GM18517 (cell line): ENCODE measurements at regions not wholly inside any gene's neighbourhood (a gene's known extent, or its start where the extent isn't known, plus 50 kb on each side); places are given as distances from the start of the nearest gene placed in this dataset.
"Not testable (repeated sequence)": the region's sequence is repeated elsewhere in the genome, so short reads cannot be mapped to it uniquely, and the experiment has no call there.

Source experiments
- ATAC-seq: cut with Tn5 transposase; IDR thresholded peaks from one replicate; pipeline ENCODE4 v1.9.1; 2021; ENCODE audit warnings: mild to moderate bottlenecking, moderate library complexity; ENCODE audit not compliant: unreplicated experiment

DNA sequence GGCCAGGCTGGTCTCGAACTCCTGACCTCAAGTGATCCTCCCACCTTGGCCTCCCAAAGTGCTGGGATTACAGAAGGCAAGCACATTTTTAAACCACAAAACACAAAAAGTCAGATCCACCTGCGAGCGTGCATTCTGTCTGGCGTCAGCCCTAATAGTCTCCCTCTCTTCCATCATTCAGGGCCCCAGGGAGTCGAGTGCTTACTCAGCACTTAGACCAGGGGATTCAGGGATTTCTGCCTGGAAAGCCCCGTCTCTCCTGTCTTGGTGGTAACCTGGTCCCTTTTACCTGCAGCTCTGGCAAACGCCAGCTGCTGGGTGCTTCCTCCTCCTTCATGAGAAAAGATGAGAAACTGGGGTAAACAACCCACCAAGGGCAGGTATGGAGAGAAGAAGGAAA is 443.1 kb downstream of the SOX9 start:
- no peak for ATAC-seq

GRCh38 chr17:72565006-72565405 is 444.2 kb downstream of the SOX9 start:
- ATAC-seq = no peak

GRCh38 chr17:72565758-72566157 is 444.9 kb downstream of the SOX9 start:
- ATAC-seq = no peak

DNA sequence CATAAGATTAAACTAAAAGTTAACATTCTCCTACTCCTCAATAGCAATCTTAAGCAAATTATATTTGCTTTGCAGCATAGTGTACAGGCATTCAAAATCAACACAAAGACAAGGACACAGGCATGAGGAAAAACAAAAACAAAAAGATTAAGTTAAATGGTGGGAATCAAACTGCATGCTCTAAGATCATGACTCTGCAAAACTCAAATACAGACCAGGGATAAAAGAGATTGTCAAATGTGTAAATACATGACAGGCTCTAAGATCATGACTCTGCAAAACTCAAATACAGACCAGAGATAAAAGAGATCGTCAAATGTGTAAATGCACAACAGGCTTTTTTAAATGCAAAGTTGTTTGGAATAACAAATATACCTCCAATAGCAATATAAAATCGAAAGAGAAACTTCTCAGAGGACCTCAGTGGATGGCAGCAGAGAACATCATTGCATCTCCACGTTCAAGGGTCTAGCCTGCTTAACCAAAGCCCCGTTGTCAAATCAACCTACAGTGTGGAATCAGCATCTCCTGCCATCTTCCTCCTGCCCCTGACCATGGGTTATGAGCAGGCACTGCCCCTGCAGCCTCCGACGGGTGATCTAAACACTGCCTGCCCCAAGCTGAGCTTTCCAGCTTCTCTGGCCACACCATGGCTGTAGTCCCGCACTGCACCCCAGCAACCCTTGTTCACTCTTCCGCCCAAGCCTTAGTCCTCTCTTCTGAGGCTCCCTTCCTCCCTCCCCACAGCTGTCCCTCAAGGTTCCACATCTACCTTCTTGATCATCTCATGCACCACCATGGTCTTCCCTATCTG is 446.1 kb downstream of the SOX9 start:
- ATAC-seq = no peak

- ATAC-seq = no peak
Measured at GRCh38 chr17:72567774-72568173, 447.0 kb downstream of the SOX9 start.

- no peak for ATAC-seq
Measured at GRCh38 chr17:72569148-72569946, 448.5 kb downstream of the SOX9 start.

DNA sequence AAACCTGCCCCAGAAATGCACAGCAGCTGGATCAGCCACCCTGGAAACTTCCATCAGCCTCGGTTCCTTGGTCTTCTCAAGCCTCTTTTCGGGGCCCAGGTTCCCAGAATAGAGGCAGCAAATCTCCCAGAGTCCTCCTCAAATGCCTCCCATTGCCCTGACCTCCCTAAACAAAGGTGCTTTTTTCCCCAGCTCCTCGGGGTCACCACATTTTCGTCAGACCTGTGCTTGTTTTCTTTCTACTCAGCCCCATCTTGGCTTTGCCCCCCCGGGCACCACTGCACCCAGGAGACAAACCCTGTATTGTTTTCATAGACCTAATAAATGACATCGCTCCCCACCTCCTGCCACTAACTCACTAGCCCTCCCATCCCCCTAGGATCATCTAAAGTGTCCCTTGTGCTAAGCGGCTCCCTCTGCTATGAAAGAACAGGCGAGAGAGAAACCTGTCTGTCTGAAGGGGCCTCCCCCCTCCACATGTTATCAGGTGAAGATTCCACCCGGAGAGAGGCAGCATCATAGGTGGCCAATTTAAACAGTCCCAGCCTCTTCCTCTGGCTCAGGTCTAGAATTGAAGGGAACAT is 451.1 kb downstream of the SOX9 start:
- ATAC-seq = no peak

GRCh38 chr17:72572604-72573491 is 452.0 kb downstream of the SOX9 start:
- no peak for ATAC-seq

DNA sequence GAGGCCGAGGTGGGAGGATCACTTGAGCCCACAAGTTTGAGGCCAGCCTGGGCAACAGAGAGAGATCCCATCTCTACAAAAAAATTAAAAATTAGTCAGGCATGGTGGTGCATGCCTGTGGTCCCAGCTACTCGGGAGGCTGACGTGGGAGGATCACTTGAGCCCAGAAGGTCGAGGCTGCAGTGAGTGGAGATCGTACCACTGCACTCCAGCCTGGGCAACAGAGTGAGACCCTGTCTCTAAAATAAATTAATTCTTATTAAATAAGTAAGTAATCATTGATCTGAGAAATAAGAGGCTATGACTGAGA is 452.6 kb downstream of the SOX9 start:
- ATAC-seq = not testable (repeated sequence)

DNA sequence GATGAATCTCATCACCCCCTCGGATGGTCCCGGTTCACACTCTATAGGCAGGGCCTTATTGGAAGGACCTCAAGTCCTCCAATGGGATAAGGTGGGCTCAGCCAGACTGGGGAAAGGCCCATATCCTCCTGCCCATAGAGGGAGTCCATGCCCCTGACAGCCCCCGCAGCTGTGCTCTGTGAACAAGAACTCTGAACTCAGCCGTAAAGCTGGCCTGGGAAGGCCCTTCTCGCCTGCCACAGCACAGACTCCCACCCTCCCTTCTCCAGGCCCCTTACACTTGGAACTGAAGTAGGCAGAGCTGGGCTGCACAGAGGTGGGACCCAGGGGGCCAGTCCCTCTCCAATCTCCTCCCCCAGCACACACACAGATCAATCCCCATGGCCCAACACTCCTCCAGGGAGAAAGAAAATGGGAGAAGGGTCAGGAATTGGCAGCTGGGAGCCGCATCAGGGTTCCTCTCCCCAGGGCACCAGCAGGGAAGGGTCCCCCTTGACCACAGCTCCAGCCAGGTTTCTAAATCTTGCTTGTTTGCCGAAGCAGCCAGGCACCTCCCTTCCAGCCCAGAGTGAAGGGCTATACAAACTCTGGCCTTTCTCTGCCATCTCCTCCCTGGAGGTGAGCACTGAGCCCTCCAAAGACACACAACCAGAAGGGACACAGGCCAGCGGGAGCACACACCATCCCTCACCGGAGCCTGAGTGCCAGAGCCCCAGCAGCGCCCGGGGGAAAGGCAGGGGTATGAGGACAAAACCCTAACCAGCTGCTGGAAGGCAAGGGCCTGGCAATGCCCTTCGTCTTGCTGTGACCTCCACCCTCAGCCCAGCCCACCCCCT is 454.1 kb downstream of the SOX9 start:
- no peak for ATAC-seq

DNA sequence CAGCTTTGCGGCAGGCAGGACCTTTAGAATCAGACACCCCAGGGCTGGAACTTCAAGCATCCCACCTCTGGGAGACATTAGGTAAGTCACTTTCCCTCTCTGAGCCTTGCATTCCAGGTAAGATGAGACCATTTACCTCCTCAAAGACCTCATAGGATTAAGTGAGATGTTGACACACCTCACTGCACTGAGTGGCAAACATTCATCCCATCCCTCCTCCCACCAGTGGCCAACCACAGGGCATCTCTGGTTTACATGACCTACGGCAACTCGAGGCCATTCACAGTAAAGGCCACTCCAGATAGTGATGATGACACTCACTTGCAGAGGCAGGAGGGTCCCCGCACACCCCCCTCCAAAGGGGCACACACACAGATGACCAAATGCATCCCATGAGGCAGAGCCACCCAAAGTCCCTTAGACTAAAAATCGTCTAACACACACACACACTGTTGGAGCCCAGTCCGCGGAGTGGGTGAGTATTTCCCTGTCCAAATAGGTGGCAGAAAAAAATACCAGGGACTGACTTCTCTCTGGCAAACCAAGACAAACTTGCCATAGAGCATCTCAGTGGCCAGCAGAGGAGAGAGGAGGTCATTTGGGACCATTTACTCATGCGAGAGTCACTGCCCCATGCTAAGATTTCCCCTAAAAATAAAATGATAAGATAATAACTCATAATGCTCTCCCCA is 454.9 kb downstream of the SOX9 start:
- ATAC-seq = no peak

DNA sequence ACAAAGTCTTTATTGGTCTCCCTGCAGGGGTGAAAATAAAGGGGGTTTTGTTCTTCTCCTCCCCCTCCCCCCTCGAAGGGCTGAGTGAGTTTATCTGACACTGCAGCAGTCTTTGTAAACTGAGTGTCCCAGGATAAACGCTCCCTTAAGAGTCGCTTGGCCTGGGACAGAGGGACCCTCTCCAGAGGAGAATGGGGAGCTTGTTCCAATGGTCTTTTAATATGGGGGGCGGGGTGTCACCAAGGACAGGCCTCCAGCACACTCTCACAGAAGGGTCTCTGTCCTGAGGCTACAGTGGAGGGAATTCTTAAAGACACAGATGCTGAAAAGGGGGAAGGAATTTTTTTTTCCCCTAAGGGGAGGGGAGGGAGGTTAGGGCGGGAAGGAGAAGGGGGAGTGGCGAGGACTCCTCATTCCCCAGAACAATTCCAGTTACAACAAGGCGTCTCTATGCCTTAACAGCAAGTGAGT is 455.5 kb downstream of the SOX9 start:
- no peak for ATAC-seq

GRCh38 chr17:72578817-72579470 is 458.1 kb downstream of the SOX9 start:
- ATAC-seq = no peak

DNA sequence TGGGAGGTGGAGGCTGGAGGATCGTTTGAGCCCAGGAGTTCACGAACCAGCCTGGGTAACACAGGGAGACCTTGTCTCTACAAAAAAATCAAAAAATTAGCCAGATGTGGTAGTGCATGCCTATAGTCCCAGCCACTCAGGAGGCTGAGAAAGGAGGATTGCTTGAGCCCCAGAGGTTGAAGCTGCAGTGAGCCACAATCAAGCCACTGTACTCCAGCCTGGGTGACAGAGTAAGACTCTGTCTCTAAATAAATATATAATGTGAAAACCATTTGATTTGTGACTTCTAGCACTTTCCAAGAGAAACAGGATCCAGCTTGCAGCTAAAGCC is 459.1 kb downstream of the SOX9 start:
- ATAC-seq = no peak

DNA sequence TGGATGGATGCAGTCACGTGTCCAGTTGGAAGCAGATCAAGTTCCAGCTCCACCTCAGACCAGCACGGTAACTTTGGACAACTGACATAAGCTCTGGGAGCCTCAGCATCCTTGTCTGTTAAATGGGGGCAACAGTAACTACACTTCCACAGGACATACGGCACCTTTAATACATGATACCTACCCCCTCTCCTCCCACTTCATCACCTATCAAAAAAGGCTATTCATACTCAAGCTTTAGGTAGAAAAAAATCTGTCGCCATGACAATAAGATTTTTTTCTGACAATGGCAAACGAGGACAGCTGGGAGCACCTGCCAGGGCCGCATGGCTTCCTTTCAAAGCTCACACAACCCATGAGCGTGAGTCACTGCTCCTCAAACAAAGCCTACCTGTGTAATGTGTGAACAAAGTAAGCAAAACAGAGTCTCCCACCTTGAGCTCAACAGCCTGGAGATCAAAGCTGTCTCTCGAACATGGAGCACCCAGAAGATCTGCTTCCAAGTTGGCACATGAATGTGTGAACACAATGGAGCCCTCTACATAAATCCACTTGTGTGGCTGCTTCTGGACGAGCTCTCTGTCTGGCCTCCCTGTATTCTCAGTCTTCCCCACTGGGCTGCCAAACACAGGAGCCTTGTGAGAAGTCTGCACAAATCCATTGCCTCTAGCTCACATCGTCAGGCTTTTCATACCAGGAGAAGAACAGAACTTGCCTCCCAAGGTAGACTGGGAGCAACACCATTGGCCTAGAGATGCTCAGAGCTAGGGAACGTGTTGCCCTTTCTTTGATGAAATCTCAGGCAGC is 459.7 kb downstream of the SOX9 start:
- no peak for ATAC-seq

DNA sequence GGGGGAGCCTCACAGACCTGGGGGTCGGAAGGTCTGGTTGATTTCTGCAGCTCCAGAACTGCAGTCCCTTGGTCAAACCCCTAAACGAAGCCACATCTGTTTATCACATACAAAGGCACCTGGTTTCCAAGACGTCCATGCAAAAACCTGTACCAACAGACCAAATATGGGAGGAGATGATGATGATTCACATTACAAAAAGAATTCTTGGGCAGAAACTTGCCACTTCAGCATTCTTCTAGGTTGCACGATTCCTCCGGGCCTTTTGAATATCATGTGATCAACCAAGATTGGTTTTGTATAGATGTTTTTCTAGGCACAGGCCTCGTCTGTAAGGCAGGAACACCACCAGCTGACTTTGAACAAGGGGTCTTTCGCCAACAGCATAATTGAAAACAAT is 466.3 kb downstream of the SOX9 start:
- no peak for ATAC-seq

GRCh38 chr17:72587773-72588511 is 467.1 kb downstream of the SOX9 start:
- ATAC-seq = no peak

DNA sequence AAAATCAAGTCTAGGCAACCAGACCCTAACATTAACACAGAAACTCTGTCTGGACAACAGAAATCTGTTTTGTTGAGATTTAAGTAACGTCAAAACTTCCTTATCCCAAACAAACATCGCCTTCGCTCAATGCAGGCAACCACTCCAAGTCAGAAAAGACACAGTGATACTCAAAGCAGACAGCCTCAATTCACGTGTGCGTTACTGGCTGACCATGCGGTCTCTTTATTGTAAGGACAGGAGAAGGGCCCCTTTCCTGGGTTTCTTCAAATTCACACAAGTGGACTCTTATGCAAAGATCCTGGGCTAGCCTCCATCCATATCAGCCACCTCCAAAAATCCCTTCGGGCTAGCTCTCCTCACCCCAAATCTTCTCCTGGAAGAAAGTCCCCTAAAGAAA is 467.7 kb downstream of the SOX9 start:
- no peak for ATAC-seq
